SU-DHL-6 (cell line): ENCODE measurements at regions not wholly inside any gene's neighbourhood (a gene's known extent, or its start where the extent isn't known, plus 50 kb on each side); places are given as distances from the start of the nearest gene placed in this dataset.

Experiments used
- EZH2phosphoT487 ChIP-seq: fragments of 200-600 bp; sonication (generic), shearing (Covaris generic); conservative IDR thresholded peaks from 2 replicates; pipeline ENCODE4 v1.6.1; 2018; ENCODE audit warnings: mild to moderate bottlenecking, antibody characterized with exemption, low read length, moderate library complexity, mixed read lengths
- TF ChIP-seq, protein P1 (sequence below): fragments of 200-600 bp; sonication (generic); IDR thresholded peaks from one replicate; pipeline ENCODE4 v1.5.1; 2017; ENCODE audit warnings: antibody characterized with exemption, mild to moderate bottlenecking, low read length, moderate library complexity; ENCODE audit not compliant: insufficient read depth, poor library complexity, severe bottlenecking

DNA sequence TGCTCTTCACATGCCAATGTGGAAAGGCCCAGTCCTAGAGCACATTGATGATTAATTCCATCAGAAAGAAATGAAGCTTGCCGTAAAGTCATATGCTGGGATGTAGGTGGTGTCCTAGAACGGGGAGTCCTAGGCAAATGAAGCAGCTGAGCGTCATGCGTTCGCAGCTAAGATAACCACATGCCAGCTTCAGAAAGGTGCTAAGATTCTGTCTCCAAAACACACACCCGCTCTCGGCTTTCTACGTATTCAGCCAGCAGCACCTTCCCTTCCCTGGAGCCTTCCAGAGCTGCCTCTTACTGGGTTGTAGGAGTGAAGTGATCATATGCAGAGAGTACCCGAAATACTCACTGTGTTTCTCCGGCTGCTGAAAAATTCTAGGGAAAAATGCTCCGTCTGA lies 421.6 kb upstream of the ID2 start:
- TF ChIP-seq, protein P1, sequence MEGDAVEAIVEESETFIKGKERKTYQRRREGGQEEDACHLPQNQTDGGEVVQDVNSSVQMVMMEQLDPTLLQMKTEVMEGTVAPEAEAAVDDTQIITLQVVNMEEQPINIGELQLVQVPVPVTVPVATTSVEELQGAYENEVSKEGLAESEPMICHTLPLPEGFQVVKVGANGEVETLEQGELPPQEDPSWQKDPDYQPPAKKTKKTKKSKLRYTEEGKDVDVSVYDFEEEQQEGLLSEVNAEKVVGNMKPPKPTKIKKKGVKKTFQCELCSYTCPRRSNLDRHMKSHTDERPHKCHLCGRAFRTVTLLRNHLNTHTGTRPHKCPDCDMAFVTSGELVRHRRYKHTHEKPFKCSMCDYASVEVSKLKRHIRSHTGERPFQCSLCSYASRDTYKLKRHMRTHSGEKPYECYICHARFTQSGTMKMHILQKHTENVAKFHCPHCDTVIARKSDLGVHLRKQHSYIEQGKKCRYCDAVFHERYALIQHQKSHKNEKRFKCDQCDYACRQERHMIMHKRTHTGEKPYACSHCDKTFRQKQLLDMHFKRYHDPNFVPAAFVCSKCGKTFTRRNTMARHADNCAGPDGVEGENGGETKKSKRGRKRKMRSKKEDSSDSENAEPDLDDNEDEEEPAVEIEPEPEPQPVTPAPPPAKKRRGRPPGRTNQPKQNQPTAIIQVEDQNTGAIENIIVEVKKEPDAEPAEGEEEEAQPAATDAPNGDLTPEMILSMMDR = no peak
- TF ChIP-seq EZH2phosphoT487 = no peak
